ENCODE measurements at regions not wholly inside any gene's neighbourhood (a gene's known extent, or its start where the extent isn't known, plus 50 kb on each side); places are given as distances from the start of the nearest gene placed in this dataset.

GRCh38 chr5:52476346-52476745 is 311.4 kb upstream of the ITGA1 start:
- WGBS, 2 donors: 92 to 93% methylated on average over 1 of the region's 1 CpG
- Histone ChIP-seq H3K4me1 (no peaks in the 10 kb centered on the region), H3K27ac (no peak overlapping the region), H3K27me3 (no peaks in the 10 kb centered on the region), H3K36me3 (no peaks in the 10 kb centered on the region), H3K4me3 (no peak overlapping the region), H3K9me3 (no peaks in the 10 kb centered on the region)
- no peak for DNase-seq (ENCODE audit: low spot score in 2 of 2)
- TF ChIP-seq POLR2A (IDR thresholded peaks at IDR 0.05) (no peak), CTCF (IDR thresholded peaks at IDR 0.05) (no peak)

- H3K9me3 ChIP-seq: no peaks in the 10 kb centered on the region
- DNase-seq (ENCODE audit: low spot score in 2 of 2): no peak
- no peaks in the 10 kb centered on the region for H3K36me3 ChIP-seq
- TF ChIP-seq CTCF (IDR thresholded peaks at IDR 0.05): no peak
- TF ChIP-seq EP300 (IDR thresholded peaks at IDR 0.05): no peak
- no peak for TF ChIP-seq POLR2A (IDR thresholded peaks at IDR 0.05)
- H3K27ac ChIP-seq: no peak overlapping the region
- no peaks in the 10 kb centered on the region for H3K4me1 ChIP-seq
- H3K27me3 ChIP-seq: no peaks in the 10 kb centered on the region
- 87 to 93% methylated on average over 1 of the region's 1 CpG for WGBS, 2 donors
- no peak overlapping the region for H3K4me3 ChIP-seq
These were observed 306.5 kb upstream of the ITGA1 start for GRCh38 chr5:52481201-52481600.

GRCh38 chr5:52481851-52482250 is 305.9 kb upstream of the ITGA1 start:
- Histone ChIP-seq H3K27ac (no peak overlapping the region), H3K4me1 (no peaks in the 10 kb centered on the region), H3K36me3 (no peaks in the 10 kb centered on the region), H3K9me3 (no peaks in the 10 kb centered on the region), H3K27me3 (no peaks in the 10 kb centered on the region), H3K4me3 (no peak overlapping the region)
- TF ChIP-seq POLR2A (IDR thresholded peaks at IDR 0.05): no peak
- TF ChIP-seq EP300 (IDR thresholded peaks at IDR 0.05): no peak
- no peak for TF ChIP-seq CTCF (IDR thresholded peaks at IDR 0.05)
- 82 to 92% methylated on average over 2 of the region's 2 CpGs for WGBS, 2 donors
- no peak for DNase-seq (ENCODE audit: low spot score in 2 of 2)

GRCh38 chr5:52491071-52491787 is 296.5 kb upstream of the ITGA1 start:
- DNase-seq (ENCODE audit: low spot score in 2 of 2): no peak
- H3K4me3 ChIP-seq: no peak overlapping the region
- WGBS, 2 donors: 41 to 49% methylated on average over 4 of the region's 4 CpGs
- no peak overlapping the region for H3K27ac ChIP-seq
- H3K9me3 ChIP-seq: no peaks in the 10 kb centered on the region
- H3K36me3 ChIP-seq: no peaks in the 10 kb centered on the region
- TF ChIP-seq EP300 (IDR thresholded peaks at IDR 0.05): no peak
- no peak for TF ChIP-seq POLR2A (IDR thresholded peaks at IDR 0.05)
- no peak for TF ChIP-seq CTCF (IDR thresholded peaks at IDR 0.05)
- no peaks in the 10 kb centered on the region for H3K27me3 ChIP-seq
- H3K4me1 ChIP-seq: no peaks in the 10 kb centered on the region

- TF ChIP-seq EP300 (IDR thresholded peaks at IDR 0.05) (no peak), CTCF (IDR thresholded peaks at IDR 0.05) (no peak), POLR2A (IDR thresholded peaks at IDR 0.05) (no peak)
- no peak for DNase-seq (ENCODE audit: low spot score in 2 of 2)
- H3K36me3 ChIP-seq: no peaks in the 10 kb centered on the region
- H3K27me3 ChIP-seq: no peaks in the 10 kb centered on the region
- no peaks in the 10 kb centered on the region for H3K9me3 ChIP-seq
- no peak overlapping the region for H3K4me3 ChIP-seq
- no peak overlapping the region for H3K27ac ChIP-seq
- no peaks in the 10 kb centered on the region for H3K4me1 ChIP-seq
These were observed 295.9 kb upstream of the ITGA1 start for GRCh38 chr5:52491818-52492217.
